Hematopoietic multipotent progenitor cell treated with erythropoietin and hydrocortisone succinate and interleukin-3 and kit ligand, for 8 days (in vitro differentiated cells): ENCODE measurements at regions not wholly inside any gene's neighbourhood (a gene's known extent, or its start where the extent isn't known, plus 50 kb on each side); places are given as distances from the start of the nearest gene placed in this dataset.
A peak's percentile ranks its signal among the peaks of the same experiment; 100 is the strongest.
"Not testable (repeated sequence)": the region's sequence is repeated elsewhere in the genome, so short reads cannot be mapped to it uniquely, and the experiment has no call there.

Experiments used
- DNase-seq: peaks from one replicate; pipeline ENCODE4 v3.0.0-alpha.2; 2015

GRCh38 chr1:189331071-189331470 lies 1146.6 kb downstream of the BRINP3 start:
- DNase-seq: not testable (repeated sequence)

GRCh38 chr1:189336115-189337100 lies 1141.3 kb downstream of the BRINP3 start:
- DNase-seq: no peak

- DNase-seq: no peak
Measured at GRCh38 chr1:189349607-189350006, 1128.1 kb downstream of the BRINP3 start.

- no peak for DNase-seq
Measured at GRCh38 chr1:189350983-189351616, 1126.6 kb downstream of the BRINP3 start.

GRCh38 chr1:189351960-189352359 lies 1125.7 kb downstream of the BRINP3 start:
- DNase-seq: no peak

- DNase-seq: no peak
Measured at GRCh38 chr1:189356206-189356605, 1121.5 kb downstream of the BRINP3 start.

- DNase-seq: no peak
Measured at GRCh38 chr1:189357317-189357716, 1120.3 kb downstream of the BRINP3 start.

- no peak for DNase-seq
Measured at GRCh38 chr1:189369612-189370011, 1108.1 kb downstream of the BRINP3 start.

GRCh38 chr1:189374816-189375215 lies 1102.8 kb downstream of the BRINP3 start:
- no peak for DNase-seq

- DNase-seq: no peak
Measured at GRCh38 chr1:189405419-189405818, 1072.2 kb downstream of the BRINP3 start.

GRCh38 chr1:189409774-189410173 lies 1067.9 kb downstream of the BRINP3 start:
- DNase-seq: no peak

GRCh38 chr1:189424746-189425331 lies 1052.8 kb downstream of the BRINP3 start:
- DNase-seq: no peak

GRCh38 chr1:189429610-189430009 lies 1048.1 kb downstream of the BRINP3 start:
- peak; percentile 32 for DNase-seq

- no peak for DNase-seq
Measured at GRCh38 chr1:189431447-189431846, 1046.2 kb downstream of the BRINP3 start.

GRCh38 chr1:189432753-189433152 lies 1044.9 kb downstream of the BRINP3 start:
- no peak for DNase-seq

GRCh38 chr1:189434461-189434860 lies 1043.2 kb downstream of the BRINP3 start:
- no peak for DNase-seq

GRCh38 chr1:189435398-189435797 lies 1042.3 kb downstream of the BRINP3 start:
- no peak for DNase-seq

GRCh38 chr1:189438808-189439207 lies 1038.9 kb downstream of the BRINP3 start:
- DNase-seq: no peak

GRCh38 chr1:189463166-189463565 lies 1014.5 kb downstream of the BRINP3 start:
- DNase-seq: no peak

- DNase-seq: no peak
Measured at GRCh38 chr1:189496768-189497167, 980.9 kb downstream of the BRINP3 start.

- DNase-seq: no peak
Measured at GRCh38 chr1:189499736-189500135, 977.9 kb downstream of the BRINP3 start.

GRCh38 chr1:189500778-189501177 lies 976.9 kb downstream of the BRINP3 start:
- DNase-seq: no peak

GRCh38 chr1:189510827-189511226 lies 966.8 kb downstream of the BRINP3 start:
- no peak for DNase-seq

- DNase-seq: no peak
Measured at GRCh38 chr1:189513091-189513490, 964.6 kb downstream of the BRINP3 start.
